Osteoblast (primary cell): ENCODE measurements at regions not wholly inside any gene's neighbourhood (a gene's known extent, or its start where the extent isn't known, plus 50 kb on each side); places are given as distances from the start of the nearest gene placed in this dataset.

ENCODE experiments used
- DNase-seq: peaks from one replicate; pipeline ENCODE4 v3.0.0; 2011; ENCODE audit warnings: low spot score, mixed read lengths; ENCODE audit not compliant: insufficient read length; ENCODE audit errors: missing footprints
- H2AFZ ChIP-seq: 2 replicates; pipeline ENCODE4 v1.6.0; 2011; ENCODE audit warnings: mild to moderate bottlenecking, low read length
- H3K27ac ChIP-seq: 2 replicates; pipeline ENCODE4 v1.5.1; 2011; ENCODE audit warnings: mild to moderate bottlenecking, low read depth, low read length, moderate library complexity
- H3K27me3 ChIP-seq: 2 replicates; pipeline ENCODE4 v1.6.0; 2012; ENCODE audit warnings: mild to moderate bottlenecking, control low read depth, inconsistent platforms, low read length, moderate library complexity; ENCODE audit not compliant: insufficient read depth
- H3K36me3 ChIP-seq: 2 replicates; pipeline ENCODE4 v1.5.1; 2011; ENCODE audit warnings: mild to moderate bottlenecking, low read length, control low read depth, moderate library complexity; ENCODE audit not compliant: insufficient read depth
- H3K4me1 ChIP-seq: 2 replicates; pipeline ENCODE4 v1.5.1; 2011; ENCODE audit warnings: mild to moderate bottlenecking, low read length, control low read depth, moderate library complexity; ENCODE audit not compliant: insufficient read depth
- H3K4me2 ChIP-seq: 2 replicates; pipeline ENCODE4 v1.6.0; 2011; ENCODE audit warnings: mild to moderate bottlenecking, low read length; ENCODE audit not compliant: insufficient read depth
- H3K4me3 ChIP-seq: fragments of 200-600 bp; sonication (generic); 3 replicates; pipeline ENCODE4 v1.5.1; 2012; ENCODE audit warnings: mild to moderate bottlenecking, low read length, inconsistent platforms; ENCODE audit not compliant: insufficient read depth
- H3K79me2 ChIP-seq: 2 replicates; pipeline ENCODE4 v1.6.0; 2012; ENCODE audit warnings: mild to moderate bottlenecking, low read length, control low read depth, inconsistent platforms; ENCODE audit not compliant: insufficient read depth
- H3K9me3 ChIP-seq: 2 replicates; pipeline ENCODE4 v1.5.1; 2011; ENCODE audit warnings: low read depth, low read length, control low read depth
- H4K20me1 ChIP-seq: 2 replicates; pipeline ENCODE4 v1.6.0; 2012; ENCODE audit warnings: mild to moderate bottlenecking, low read length, control low read depth; ENCODE audit not compliant: insufficient read depth
- TF ChIP-seq, protein P1 (sequence below): IDR thresholded peaks from 2 replicates; pipeline ENCODE4 v1.5.1; 2011; ENCODE audit warnings: mild to moderate bottlenecking, low read depth, low read length, moderate library complexity; ENCODE audit errors: extremely low read depth

DNA sequence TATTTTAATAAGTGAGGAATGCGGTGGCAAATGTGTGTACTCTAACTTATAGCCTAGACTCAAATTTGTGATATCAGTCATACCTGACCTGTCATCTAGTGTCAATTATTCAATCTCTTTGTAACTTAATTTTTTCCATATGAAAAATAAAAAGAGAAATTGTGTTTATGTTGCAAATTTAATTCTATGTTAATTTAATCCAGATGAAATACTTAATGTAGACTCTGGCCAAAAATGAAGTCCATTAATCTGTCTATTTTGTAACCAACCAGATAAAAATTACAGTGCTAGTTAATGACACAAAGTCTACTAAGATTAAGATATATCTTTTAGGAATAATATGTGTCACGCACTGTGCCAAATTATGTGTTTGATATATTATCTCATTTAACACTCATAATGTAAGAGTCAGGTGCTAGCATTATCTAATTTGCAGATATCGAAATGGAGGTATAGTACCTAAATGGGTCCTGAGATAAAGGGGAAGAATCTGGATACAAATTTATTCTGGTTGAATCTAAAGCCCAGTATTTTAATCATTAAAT, 712.1 kb downstream of the KCTD16 start:
- DNase-seq, result no peak

DNA sequence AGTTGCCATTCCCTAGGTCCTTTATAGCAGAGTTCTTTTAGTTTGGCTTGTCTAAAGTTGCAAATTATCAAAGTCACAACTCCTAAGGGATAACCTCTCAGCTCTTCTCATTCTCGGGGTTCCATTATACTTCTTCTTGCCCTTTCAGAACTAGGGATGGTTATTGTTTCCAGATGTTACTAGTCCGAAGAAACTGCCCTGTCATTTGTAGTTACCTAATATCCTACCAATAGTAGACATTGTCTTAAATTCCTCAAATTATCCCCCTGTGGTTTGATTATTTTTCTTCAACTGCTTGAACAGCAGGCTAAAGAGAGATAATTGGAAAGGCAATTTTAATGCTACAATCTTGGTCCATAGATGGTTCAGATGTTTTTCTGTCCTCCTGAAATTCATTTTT, 709.8 kb downstream of the KCTD16 start:
- H4K20me1 ChIP-seq, result no peaks in the 10 kb centered on the region
- H3K4me3 ChIP-seq, result no peak overlapping the region
- H3K27me3 ChIP-seq, result no peaks in the 10 kb centered on the region
- no peak overlapping the region for H3K4me2 ChIP-seq
- no peaks in the 10 kb centered on the region for H3K36me3 ChIP-seq
- H2AFZ ChIP-seq, result no peak overlapping the region
- H3K4me1 ChIP-seq, result no peaks in the 10 kb centered on the region
- no peaks in the 10 kb centered on the region for H3K9me3 ChIP-seq
- no peaks in the 10 kb centered on the region for H3K79me2 ChIP-seq
- TF ChIP-seq, protein P1, sequence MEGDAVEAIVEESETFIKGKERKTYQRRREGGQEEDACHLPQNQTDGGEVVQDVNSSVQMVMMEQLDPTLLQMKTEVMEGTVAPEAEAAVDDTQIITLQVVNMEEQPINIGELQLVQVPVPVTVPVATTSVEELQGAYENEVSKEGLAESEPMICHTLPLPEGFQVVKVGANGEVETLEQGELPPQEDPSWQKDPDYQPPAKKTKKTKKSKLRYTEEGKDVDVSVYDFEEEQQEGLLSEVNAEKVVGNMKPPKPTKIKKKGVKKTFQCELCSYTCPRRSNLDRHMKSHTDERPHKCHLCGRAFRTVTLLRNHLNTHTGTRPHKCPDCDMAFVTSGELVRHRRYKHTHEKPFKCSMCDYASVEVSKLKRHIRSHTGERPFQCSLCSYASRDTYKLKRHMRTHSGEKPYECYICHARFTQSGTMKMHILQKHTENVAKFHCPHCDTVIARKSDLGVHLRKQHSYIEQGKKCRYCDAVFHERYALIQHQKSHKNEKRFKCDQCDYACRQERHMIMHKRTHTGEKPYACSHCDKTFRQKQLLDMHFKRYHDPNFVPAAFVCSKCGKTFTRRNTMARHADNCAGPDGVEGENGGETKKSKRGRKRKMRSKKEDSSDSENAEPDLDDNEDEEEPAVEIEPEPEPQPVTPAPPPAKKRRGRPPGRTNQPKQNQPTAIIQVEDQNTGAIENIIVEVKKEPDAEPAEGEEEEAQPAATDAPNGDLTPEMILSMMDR, result no peak
- H3K27ac ChIP-seq, result no peak overlapping the region
- DNase-seq, result no peak

More for the DNA sequence above, 712.1 kb downstream of the KCTD16 start:
- no peak overlapping the region for H2AFZ ChIP-seq
- no peaks in the 10 kb centered on the region for H3K27me3 ChIP-seq
- H3K4me1 ChIP-seq, result no peaks in the 10 kb centered on the region
- H4K20me1 ChIP-seq, result no peaks in the 10 kb centered on the region
- H3K27ac ChIP-seq, result no peak overlapping the region
- H3K79me2 ChIP-seq, result no peaks in the 10 kb centered on the region
- H3K4me3 ChIP-seq, result no peak overlapping the region
- TF ChIP-seq, protein P1, result no peak
- no peaks in the 10 kb centered on the region for H3K9me3 ChIP-seq
- H3K4me2 ChIP-seq, result no peak overlapping the region
- no peaks in the 10 kb centered on the region for H3K36me3 ChIP-seq

- no peak for DNase-seq
- H3K36me3 ChIP-seq, result no peaks in the 10 kb centered on the region
- no peaks in the 10 kb centered on the region for H3K27me3 ChIP-seq
- no peaks in the 10 kb centered on the region for H4K20me1 ChIP-seq
- no peaks in the 10 kb centered on the region for H3K79me2 ChIP-seq
- H3K27ac ChIP-seq, result no peak overlapping the region
- H3K4me1 ChIP-seq, result no peaks in the 10 kb centered on the region
- no peak overlapping the region for H3K4me3 ChIP-seq
- TF ChIP-seq, protein P1, result no peak
- H2AFZ ChIP-seq, result no peak overlapping the region
- no peaks in the 10 kb centered on the region for H3K9me3 ChIP-seq
- H3K4me2 ChIP-seq, result no peak overlapping the region
These were observed 706.3 kb downstream of the KCTD16 start for GRCh38 chr5:144876990-144877389.

GRCh38 chr5:144873076-144873475, 702.4 kb downstream of the KCTD16 start:
- Histone ChIP-seq H3K9me3 (no peaks in the 10 kb centered on the region), H3K79me2 (no peaks in the 10 kb centered on the region), H3K4me3 (no peak overlapping the region), H3K4me2 (no peak overlapping the region), H3K27ac (no peak overlapping the region), H4K20me1 (no peaks in the 10 kb centered on the region), H2AFZ (no peak overlapping the region), H3K27me3 (no peaks in the 10 kb centered on the region), H3K4me1 (no peaks in the 10 kb centered on the region), H3K36me3 (no peaks in the 10 kb centered on the region)
- TF ChIP-seq, protein P1, result no peak
- no peak for DNase-seq
